ENCODE measurements at regions not wholly inside any gene's neighbourhood (a gene's known extent, or its start where the extent isn't known, plus 50 kb on each side); places are given as distances from the start of the nearest gene placed in this dataset.

DNA sequence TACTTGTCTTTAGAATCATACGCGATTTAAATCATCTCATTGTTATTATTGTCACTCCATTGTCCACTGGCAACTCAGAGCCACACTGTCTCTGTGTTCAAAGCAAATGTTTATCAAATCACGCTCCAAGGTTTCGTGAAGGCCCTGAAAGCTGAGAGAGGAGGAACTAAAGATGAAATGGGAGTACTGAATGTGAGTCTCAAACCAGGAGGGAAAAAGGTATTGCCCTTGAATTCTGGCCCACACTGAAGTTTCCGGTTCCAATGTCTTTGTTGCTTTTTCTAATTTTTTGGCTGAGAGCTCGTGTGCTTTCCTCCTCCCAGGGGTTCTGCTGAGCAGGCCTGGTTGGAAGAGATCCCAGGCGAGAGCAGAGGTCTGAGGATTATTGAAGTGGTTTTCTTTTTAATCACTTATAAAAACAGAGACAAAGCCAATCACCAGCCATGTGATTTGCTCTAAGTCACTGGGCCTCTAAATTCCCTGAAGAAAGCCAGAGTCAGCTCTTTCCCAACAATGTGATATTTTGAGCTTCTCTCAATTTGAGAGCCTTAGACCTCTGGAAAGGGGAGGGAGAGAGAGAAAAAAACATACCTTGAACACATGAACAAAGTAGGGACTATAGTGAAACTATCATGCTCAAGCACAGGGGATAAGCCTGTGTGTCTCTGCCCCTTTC is 420.8 kb upstream of the GRAMD2B start:
- TF ChIP-seq, protein P1, sequence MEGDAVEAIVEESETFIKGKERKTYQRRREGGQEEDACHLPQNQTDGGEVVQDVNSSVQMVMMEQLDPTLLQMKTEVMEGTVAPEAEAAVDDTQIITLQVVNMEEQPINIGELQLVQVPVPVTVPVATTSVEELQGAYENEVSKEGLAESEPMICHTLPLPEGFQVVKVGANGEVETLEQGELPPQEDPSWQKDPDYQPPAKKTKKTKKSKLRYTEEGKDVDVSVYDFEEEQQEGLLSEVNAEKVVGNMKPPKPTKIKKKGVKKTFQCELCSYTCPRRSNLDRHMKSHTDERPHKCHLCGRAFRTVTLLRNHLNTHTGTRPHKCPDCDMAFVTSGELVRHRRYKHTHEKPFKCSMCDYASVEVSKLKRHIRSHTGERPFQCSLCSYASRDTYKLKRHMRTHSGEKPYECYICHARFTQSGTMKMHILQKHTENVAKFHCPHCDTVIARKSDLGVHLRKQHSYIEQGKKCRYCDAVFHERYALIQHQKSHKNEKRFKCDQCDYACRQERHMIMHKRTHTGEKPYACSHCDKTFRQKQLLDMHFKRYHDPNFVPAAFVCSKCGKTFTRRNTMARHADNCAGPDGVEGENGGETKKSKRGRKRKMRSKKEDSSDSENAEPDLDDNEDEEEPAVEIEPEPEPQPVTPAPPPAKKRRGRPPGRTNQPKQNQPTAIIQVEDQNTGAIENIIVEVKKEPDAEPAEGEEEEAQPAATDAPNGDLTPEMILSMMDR (IDR thresholded peaks at IDR 0.05): no peak
- TF ChIP-seq EP300 (IDR thresholded peaks at IDR 0.05): no peak
- no peak for TF ChIP-seq POLR2A (IDR thresholded peaks at IDR 0.05)
- peak in 2 of 4 donors; percentile 13 to 49 for TF ChIP-seq POLR2AphosphoS5 (IDR thresholded peaks at IDR 0.05)

All from sigmoid colon (tissue), 4 donors.